T1000 (cell line): ENCODE measurements at regions not wholly inside any gene's neighbourhood (a gene's known extent, or its start where the extent isn't known, plus 50 kb on each side); places are given as distances from the start of the nearest gene placed in this dataset.
A peak's percentile ranks its signal among the peaks of the same experiment; 100 is the strongest.

Experiments
- DNase-seq: peaks from one replicate; lab custom pipeline; 2025; ENCODE audit warnings: mixed read lengths; lab: John Stamatoyannopoulos, UW

DNA sequence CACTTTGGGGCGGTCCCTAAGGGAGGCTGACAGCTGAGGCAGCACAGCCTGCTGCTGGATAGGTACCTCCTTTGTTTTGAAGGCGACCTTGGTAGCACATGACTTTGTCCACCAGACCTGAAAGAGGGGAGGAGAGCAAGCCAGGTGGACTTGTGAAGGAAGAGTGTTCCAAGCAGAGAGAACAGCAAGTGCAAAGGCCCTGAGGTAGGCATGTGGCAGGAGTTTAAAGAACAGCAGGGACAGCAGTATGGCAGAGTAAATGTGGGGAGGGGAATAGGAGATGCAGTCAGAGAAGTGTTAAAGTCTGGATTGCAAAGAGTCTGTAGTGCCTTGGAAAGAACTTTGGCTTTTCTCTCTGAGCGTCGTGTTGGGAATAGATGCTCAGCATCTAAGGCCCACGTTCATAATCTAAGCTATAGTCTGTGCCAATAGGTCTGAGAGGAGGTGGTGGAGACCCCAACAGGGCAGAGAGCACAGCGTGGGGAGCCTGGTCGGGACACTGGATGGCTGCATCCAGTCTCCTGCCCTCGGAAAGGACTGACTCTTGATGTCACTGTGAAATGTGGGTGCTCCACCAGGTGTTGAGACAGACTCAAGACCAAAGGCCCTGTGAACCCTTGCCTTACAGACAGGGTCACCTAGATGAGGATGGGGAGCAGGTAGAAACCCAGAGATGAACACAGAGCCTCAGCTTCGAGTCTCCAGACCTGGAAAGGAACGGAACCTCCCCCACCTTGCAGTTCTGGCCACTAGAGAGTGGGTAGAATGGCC, 242.1 kb upstream of the PWP1 start:
- no peak for DNase-seq

DNA sequence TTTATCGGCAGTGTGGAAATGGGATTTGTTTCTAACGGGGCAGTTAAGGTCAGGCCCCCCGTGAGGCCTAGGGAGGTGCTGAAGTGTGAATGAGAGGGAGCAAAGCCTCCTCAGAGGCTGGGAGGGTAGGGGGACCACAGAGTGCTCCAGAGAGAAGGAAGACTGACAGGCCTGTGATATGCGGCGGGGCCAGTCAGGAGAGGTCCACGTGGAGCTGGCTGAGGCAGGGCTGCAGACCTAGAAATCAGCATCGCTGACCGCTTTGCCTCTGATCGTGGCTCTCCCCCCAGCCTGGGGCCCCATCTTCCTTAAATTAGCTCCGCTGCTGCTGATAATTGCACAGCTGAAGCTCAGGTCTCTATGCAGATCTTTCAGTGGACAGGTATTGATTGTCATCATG, 240.8 kb upstream of the PWP1 start:
- no peak for DNase-seq

DNA sequence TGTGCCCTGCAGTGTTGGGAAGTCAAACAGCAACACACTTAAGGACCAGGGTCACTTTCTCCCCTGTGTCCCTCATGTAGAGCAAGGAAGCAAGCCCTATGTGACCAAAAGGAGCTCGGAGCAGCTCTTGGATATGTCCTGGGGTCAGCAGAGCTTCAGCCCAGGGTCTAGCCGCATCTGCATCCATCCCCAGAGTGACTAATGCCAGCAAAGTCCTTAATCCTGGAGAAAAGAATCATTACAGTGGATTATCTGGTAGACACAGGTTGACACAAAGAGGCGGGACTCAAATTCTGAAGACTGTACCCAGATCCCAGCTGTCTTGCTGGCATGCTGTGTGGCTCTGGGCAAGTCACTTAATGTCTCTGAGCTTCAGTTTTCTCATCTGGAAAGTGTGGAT, 239.1 kb upstream of the PWP1 start:
- DNase-seq = no peak

DNA sequence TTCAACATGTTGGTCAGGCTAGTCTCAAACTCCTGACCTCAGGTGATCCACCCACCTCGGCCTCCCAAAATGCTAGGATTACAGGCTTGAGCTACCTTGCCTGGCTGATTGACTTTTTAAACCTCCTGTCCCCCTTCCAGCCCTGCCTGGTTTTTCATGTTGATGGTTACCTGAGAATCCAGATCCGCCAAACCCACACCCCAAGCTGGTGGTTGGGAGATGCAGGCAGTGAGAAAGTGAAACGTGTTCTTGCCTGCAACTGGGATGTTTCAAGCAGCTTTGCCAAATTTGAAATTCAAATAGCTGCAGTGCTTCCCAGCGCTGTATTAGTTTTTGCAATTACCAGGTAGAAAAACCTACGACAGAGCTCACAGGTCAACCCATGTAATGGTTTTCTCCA, 238.3 kb upstream of the PWP1 start:
- no peak for DNase-seq

DNA sequence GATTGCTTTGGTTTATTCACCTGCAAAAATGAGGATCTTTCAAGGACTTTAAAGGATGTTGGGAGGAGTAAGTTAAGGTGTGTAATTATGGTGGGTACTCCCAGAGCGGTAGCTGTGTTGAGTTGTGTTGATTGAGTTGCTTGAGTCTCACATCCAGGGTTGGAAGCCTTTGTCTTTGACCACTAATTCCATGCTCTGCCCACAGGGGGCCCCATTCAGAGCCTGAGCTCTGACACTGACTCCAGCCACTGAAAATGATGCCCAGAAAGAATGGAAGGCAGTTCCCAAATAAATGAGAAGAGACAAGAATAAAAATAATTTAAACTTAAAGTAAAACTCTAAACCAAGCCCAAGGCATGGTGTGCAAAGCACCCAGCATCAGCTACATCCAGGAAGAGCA, 237.4 kb upstream of the PWP1 start:
- DNase-seq = no peak

DNA sequence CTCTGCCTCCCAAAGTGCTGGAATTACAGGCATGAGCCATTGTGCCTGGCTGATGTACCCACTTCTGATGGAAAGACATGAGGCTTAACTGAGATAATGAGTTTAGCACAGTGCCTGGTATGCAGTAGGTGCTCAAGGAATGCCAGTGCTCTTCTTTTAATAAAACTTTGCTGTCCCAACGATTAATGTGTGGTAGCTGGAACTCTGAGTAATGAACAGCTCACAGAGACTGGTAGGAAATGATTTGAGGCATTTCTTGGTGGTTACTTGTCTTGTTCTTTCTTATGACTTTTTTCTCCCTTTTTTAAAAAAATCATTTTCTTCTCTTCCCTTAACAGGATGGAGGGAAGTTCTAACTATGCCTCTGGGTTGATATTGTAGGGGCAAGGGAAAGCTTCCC, 235.7 kb upstream of the PWP1 start:
- DNase-seq = no peak

DNA sequence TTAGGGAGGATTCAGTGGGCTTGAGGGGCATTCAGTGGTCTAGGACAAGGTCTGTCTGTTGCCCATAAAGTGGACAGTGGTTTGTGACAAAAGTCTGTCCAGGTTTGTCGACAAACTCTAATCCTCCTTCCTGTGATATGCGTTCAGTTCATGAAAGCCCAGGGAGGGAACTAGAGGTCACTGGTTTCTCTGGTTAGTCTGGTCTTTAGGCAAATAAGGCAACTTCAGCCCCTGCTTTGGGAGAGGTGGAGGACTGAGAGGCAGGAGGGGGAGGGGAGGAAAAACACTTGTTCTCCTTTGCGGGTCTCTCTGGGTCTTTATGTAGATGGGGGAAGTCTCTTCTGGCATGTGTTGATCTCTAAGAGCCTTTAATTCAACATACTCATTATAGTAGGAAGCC, 235.1 kb upstream of the PWP1 start:
- DNase-seq = no peak

DNA sequence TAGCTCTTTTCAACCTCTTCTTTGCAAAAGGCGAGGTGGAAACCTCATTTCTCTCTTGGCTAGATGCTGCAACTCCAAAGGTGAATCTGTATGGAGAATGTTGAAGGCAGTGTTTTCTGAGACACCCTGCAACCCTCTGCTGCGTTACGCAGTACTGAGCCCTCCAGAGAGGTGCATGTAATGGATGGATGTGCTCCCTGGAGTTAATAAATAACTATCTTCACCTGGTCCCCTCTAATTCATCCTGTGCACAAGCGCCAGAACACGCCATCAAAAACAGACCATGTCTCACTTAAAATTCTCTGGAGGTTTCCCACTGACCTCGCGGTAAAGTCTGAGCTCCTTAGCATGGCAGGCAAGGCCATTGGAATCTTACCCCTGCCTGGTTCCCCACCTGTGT, 234.4 kb upstream of the PWP1 start:
- DNase-seq = no peak

DNA sequence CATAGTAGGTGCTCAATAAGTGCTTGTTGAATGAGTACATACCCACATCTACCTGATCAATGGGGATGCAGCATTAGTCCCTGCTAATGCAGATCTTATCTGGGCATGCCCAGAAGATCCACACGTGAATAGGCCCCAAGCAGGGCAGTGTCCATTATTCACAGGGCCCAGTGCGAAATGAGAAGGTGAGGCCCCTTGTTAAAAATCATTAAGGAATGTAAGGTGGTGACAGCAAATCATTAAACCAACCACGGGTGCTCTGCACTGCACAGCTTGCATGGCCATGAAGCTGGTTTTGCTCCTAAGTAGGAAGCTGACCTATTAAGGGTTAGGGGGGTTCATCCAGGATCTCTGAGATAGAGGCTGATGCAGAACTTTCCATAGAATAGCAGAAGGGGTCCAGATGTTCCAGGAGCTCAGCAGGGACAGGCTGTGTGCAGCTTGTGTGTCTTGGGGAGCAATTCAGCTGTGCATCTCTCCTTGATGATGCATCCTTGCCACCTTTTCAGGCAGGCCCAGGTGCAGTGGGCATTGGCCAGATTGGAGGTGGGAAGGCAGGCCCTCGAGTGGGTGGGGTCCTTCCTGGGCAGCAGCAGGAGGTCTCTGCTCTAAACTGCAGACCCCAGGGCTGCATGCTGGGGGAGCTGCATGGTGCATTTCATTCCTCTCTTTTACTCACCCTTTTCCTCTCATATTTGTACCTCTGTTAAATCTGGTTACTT, 231.3 kb upstream of the PWP1 start:
- no peak for DNase-seq

DNA sequence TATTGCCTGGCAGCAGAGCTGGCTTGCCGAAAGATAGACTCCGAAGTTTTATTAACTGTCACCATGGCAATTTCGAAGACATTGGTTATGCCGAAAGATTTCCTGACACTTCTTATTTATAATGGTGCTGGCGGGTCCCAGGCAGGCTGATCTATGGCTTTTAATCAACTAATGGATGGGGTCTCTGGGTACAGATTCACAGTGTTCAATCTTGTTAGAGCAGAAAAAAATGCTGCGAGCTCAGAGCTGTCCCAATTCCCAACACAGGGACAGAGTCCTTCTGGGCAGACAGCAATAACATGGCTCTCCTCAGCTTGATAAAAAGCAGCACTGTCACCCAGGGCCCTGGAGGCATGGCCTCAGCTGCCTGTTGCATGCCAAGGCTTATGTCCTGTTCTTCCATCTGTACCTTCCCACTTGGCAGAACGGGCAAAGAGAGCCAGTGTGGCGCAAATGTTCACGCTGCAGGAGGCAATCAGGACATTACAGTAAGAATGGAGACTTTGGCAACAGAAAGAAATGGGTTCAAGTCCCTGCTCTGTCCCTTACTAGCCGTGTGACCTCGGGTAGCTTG, 228.2 kb upstream of the PWP1 start:
- DNase-seq = no peak

DNA sequence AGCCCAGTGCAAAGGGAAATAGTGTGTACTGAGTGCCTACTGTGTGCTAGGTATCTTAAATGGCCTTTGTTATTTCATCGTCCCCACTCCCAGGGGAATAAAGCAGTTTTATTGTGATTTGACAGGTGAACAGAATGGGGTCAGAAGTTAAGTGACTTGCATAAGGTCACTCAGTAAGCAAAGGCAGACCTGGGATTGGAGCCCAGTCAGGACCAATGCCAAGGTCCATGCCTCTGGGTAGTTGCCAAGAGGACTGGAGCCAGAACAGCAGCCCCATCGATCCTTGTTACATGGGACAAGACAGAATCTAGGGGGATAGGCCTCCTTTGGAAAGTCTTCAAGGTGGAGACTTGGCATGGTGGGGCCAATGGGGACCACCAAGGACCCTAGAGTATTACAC, 227.4 kb upstream of the PWP1 start:
- DNase-seq = no peak

DNA sequence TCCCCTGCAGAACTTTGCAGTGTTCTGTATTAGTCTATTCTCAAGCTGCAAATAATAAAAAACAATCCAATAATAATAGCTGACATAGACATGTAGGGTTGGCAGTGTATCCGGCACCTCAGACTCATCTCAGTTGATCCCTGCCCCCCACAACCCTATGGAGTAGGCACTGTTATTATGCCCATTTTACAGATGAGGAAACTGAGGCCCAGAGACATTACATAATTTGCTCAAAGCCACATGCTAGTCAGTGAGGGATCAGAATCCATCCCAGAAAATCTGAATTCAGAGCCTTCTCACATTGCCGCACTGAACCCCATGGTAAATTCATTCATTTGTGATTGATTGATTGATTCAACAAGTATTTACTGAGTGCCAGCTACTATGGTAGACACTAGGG, 226.6 kb upstream of the PWP1 start:
- DNase-seq = no peak

DNA sequence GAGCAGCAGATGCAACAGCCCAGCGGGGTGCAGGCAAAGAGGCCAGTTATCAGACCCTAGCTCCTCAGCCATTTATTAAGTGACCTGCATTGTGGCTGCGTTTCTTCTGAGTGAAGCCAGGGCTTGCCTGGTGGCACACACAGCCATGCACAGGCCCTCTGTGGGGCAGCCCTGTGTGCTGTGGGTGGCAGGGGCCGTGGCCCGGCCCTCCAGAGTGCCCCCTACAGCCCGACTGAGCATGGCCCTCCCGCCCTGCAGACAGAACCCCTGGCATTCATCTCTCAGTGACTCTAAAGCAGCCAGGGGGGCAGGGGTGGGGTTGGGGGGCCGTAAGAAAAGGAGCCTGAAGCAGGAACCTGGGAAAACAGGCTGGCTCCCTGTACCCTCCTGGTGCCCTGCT, 226.0 kb upstream of the PWP1 start:
- DNase-seq = no peak

DNA sequence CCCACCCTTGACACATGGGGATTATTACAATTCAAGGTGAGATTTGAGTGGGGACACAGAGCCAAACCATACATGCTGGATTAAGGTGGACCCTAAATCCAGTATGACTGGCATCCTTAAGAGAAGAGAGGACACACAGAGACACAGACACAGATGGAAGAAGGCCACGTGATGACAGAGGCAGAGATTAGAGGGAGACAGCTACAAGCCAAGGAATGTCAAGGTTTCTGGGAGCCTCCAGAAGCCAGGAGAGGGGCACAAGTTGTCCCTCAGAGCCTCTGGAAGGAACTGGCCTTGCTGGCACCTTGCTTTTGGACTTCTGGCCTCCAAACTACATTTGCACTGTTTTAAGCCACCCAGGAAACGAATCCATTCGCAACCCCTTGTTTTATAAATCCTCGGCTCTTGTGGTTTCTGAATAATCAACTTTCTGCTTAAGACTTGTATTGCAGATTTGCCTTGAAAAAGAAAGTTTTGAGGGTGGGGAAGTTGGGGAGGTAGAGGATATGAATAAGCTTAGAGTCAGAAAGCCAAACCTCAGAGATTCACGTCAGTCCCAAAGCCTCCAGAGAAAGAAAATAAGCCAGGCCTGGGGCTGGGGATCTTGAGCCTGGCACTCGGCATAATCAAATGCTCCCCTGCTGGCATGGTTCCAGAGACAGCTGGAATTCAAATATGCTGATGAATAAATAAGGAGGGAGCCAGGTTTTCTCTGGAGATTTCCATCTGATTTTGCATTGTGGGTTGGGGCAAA, 224.2 kb upstream of the PWP1 start:
- DNase-seq = peak; percentile 15

DNA sequence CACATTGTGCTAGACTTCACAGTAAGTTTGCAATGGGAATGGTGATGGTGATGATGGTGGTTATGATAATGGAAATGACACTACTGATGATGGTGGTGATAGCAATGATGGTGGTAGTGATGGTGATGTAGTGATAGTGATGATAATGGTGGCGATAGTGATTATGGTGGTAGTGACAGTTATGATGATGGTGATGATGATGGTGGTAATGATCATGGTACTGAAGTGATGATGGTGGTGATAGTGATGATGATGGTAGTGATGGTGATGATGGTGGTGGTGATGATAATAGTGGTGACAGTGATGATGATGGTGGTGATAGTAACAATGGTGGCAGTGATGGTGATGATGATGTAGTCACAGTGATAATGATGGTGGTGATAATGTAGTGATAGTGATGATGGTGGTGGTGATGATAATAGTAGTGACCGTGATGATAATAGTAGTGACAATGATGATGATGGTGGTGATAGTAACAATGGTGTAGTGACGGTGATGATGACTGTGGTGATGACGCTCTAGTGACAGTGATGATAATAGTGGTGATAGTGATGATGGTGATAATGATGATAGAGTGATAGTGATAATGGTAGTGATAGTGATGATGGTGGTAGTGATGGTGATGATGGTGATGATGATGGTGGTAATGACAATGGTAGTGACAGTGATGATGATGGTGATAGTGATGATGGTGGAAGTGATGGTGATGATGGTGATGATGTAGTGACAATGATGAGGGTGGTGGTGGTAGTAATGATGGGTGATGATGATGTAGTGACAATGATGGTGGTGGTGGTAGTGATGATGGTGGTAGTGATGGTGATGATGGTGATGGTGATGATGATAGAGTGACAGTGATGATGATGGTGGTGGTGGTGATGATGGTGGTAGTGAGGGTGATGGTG, 222.9 kb upstream of the PWP1 start:
- no peak for DNase-seq

DNA sequence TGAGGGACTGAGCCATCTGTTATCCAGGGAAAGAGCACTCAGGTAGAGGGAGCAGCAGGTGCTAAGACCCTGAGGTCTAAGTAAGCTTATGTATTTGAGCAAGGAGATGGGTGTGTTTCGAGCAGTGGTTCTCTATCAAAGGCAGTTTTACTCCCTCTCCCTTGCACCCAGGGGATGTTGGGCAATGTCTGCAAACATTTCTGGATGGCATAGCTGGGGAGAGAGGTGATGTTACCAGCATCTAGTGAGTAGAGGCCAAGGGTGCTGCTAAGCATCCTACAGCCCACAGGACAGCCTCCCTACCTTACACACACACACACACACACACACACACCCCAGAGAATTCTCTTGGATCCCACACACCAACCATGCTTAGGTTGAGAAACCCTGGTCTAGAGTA, 221.0 kb upstream of the PWP1 start:
- DNase-seq = no peak

DNA sequence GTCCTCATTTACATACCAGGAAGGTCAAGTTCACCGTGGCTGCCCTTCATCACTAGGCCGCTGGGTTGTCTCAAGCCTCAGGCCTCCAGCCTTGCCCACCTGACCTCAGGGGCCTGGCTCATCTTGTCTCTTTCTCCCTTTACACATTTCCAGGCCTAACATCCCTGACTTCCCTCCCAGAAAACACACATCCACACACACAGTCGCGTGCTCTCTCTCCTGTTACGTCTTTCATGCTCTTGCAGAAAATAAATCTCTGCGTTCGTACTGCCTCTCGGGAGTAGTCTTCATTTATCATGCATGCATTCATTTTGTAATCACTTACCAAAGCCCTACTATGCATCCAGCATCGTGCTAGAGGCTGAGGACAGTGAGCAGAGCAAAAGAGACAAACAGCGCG, 220.0 kb upstream of the PWP1 start:
- DNase-seq = no peak

DNA sequence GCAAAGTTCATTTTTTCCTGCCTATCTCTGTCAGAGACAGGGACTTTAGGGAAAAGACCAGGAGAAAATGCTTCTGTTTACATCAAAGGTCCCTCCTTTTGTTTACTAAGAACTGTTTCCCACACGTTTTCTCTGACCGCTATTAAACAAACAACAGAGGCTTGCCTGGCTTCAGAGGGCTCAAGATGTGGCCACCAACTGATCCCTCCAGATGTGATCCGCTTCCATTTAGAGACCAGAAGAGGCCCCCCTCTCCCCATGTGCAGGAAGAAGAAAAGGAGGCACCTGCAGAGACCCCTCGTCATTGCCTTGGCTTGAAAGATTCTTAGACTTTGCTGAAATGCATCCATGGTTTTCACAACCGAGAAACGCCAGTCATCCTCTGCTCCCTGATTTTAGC, 217.9 kb upstream of the PWP1 start:
- DNase-seq = no peak

DNA sequence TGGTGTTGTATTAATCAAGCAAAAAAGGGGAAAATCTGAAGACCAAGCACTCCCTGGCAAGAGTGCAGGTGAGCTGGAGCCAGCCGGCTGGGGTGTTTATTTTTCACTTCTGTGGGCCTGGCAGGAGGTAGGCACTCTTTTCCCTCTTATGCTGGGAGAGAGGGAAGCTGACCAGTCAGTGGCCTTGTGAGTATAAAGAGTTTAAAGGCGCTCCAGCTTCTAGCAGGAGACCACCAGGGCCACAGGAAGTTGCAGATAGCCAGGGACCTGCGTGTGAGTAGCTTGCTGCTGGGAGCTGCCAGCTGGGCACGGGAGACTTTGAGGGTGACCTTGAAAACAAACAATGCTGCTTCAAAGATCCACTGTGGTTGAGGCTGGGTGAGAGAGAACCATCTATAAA, 217.4 kb upstream of the PWP1 start:
- no peak for DNase-seq

DNA sequence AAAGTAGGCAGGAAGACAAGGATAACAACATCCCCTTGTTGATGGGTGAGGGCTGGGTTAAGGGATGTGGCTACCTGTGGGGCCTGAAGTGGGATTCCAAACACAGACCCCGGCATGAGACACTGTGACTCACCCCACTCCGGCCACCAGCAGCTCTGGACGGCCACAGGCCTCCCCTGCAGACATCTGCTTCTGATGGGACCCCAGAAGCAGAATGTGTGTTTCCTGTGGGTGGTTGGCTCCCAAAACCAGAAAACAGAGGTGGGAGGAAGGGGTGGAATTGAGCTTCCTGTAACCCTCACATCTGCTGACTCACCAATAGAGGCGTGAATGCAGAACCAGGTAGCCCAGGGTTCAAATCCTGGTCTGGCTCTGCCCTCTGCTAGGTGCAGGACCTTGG, 216.6 kb upstream of the PWP1 start:
- no peak for DNase-seq

DNA sequence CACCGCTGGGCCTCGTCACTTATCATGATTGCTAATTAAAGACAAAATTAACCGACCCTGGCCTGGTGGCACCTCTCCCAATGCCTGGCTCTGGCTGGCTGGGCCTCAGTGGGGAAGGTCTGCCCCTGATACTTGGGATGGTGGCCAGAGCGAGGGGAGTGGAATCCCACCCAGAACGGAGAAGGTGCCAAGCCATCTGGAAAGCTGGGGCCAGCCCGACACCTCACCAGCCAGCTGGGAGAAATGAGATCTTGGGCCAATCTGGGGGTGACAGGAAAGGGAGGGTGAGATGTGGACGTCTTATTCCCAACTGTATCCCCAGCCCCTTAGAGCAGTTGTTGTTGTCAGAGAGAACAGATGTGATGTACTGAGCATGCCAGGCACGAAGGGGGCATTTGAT, 215.0 kb upstream of the PWP1 start:
- DNase-seq = no peak

DNA sequence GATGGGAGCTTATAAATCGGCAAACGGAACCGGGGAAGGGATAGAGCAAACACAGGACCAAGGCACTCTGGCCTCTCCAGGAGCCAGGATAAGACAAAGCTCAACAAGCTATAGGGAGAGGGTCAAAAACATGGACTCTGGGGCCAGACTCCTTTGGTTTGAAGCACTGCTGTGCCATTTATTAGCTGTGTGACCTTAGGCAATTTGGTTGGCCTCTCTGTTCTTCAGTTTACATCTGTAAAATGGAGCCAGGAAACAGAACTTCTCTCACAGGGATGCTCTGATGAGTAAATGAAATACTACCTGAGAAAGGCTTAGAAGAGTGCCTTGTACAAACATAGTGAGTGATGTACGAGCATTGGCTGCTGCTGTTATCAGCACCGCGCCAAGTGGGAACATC, 213.3 kb upstream of the PWP1 start:
- DNase-seq = no peak
